HG03521 (cell line): ENCODE measurements at regions not wholly inside any gene's neighbourhood (a gene's known extent, or its start where the extent isn't known, plus 50 kb on each side); places are given as distances from the start of the nearest gene placed in this dataset.
A peak's percentile ranks its signal among the peaks of the same experiment; 100 is the strongest.

ENCODE experiments used
- ATAC-seq: cut with Tn5 transposase; IDR thresholded peaks from one replicate; pipeline ENCODE4 v1.9.1; 2021; ENCODE audit warnings: mild to moderate bottlenecking, moderate library complexity; ENCODE audit not compliant: unreplicated experiment

DNA sequence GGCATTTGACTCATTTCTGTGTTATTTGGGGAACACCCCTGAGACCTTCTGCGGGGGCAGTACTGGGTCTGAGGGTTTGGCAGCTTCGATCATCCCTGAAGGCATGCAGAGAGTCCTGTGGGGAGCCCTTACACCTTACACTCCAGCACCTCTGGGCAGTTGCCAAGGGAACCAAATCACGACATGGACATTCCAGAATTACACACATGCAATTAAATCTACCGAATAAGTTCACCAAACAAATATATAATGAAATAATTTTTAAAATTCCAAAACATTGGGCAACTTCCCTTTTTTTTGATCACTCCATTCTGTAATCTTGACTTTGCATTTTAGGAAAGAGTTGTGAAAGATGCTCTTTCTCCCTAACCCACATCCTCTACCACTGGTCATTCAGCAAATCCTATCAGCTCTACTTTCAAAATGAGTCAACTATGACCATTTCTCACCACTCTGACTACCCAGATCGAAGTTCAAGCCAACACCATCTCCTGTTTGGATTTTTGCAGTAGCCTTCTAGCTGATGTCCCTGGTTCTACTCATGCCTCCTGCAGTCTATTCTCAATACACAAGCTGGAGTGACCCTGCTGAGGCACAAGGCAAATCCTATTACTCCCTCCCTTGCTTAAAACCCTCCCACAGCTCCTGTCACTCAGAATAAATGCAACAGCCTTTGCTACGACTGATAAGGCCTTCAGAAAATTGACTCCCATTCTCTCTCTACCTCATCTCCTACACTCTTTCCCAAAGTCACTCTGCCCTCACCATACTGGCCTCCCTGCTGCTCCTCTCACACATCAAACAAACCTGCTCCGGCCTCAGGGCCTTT lies 533.3 kb downstream of the HACE1 start:
- peak; percentile 68 for ATAC-seq

DNA sequence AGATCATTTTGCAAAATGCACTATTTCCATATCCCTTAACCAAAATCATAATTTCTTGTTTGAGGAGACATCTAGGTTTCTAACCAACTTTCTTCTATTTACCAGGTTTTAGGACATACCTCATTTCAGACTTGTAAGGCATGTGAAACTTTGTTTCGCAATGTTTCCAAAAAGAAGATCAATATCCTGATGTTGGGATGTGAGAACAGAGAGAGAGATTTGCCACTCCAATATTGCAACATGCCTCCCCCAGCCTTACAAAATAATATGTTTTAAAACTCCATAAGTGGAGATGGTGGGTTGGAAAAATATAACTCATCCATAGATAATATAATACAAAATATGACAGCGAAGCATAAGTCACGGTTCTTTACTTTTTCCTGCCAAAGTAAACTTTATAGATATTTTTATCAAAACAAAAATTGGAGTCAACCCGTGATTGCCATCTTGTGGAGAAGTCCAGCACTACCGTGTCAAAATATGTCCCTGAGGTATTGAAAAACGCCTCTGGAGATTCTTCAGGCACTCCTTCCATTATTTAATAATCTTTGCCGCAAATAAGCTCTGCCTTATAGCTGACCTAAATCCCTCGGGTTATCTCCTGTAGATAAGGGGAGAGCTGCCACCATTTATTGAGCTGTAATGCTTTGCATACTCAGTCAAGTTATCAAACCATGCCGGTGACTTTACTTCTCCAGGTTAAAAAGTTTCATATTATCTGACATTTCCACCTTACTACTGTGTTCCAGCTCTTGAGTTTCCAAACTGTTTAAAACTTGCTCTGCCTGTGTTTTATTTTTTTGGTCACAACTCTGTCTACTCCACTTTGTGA lies 534.2 kb downstream of the HACE1 start:
- no peak for ATAC-seq

DNA sequence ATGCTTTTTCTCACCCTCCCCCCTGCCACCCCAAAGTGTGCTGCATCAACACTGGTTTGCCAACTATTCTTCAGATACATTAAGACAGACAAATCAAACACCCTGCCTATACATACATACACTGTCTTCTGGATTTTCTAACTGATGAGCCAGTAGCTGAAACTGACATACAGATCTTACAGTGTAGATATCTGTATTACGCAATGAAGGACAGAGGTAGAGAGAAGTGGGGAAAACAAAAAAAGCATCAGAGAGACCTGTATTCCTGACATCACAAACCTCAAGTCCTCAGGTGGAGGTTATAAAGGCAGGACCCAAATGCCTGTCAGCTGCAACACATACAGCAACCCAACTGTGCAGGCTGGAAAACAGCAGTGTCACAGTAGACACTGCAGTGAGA lies 535.4 kb downstream of the HACE1 start:
- ATAC-seq, result no peak

DNA sequence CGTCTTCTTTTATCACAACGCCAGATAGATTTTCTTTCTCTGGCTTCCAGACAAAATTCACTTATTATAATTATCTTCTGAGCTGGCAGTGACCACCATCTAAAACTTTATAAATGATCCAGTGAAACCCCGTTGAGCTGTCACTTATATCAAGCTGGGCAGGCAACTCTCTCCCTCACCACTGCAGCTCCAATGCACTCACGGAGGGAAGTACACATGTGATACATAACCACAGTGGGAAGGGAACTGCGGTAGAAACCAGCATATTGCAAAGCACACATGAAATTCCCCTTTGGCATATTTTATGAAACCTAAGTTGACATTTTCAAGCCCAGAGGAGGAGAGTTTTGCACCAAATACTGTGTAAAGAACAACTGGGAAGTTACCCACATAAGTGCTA lies 536.9 kb downstream of the HACE1 start:
- no peak for ATAC-seq

DNA sequence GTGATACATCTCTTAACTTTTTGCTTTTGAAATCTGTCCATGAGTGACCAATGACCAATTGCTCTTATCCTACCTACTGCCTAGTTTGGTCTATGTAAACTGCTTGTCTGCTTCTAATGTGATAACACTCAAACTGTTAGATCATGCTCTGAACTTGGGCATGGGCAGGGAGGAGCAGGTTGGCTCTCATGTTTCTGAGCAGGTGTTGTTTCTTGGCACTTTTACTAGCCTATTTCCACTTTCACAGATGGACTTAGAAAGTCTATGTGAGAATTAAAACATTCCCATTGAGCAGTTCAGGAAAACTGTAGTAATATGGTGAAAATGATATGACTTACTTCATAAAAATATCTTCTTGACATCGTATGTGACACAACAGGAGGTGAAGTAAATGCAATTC lies 538.4 kb downstream of the HACE1 start:
- ATAC-seq, result no peak

DNA sequence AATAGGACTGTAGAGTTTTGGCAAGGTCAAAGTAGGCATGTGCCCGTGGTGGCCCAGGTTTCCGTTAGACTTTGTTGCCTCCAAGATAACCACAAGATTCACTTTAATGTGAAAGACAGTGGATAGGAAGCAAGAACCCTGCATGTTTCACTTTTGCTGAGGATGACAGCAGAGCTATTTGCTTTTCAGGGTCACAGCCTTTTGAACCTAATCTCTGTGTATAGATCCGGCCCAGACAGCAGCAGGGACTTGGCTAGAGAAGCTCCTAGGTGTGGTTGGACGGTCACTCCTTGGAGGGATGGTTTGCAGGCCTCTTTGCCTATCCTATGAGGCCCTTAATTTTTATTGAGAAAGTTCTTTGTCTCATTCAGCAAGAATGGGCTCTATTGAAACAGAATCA lies 538.8 kb downstream of the HACE1 start:
- no peak for ATAC-seq

DNA sequence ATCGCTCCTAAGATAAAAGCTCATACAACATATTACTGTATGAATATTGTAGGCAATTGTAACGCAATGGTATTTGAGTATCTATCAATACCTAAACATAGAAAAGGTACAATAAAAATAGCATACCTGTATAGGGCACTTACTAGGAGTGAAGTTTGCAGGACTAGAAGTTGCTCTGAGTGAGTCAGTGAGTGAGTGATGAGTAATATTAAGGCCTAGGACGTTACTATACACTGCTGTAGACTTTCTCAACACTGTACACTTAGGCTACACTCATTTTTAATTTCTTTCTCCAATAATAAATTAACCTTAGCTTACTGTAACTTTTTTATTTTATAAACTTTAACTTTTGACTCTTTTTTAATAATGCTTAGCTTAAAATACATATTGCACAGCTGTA lies 546.9 kb downstream of the HACE1 start:
- ATAC-seq, result no peak

DNA sequence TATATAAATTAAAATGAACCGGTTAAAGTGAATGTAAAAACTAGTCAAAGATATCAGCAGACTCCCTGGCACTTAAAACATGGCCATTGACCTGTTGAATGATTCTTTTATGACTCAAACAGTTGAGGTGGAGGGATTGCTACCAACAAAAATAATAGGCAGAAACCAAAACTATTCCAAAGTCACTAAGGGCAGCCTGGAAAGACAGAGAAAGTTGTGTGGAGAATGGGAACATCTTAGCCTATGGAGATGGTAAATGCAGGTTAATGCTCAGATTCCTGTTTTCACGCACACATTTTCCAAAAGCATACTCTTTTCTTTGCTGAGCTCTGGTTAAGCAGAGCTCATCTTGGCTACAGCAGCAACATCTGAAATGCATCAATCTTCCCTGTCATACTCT lies 553.5 kb downstream of the HACE1 start:
- no peak for ATAC-seq

DNA sequence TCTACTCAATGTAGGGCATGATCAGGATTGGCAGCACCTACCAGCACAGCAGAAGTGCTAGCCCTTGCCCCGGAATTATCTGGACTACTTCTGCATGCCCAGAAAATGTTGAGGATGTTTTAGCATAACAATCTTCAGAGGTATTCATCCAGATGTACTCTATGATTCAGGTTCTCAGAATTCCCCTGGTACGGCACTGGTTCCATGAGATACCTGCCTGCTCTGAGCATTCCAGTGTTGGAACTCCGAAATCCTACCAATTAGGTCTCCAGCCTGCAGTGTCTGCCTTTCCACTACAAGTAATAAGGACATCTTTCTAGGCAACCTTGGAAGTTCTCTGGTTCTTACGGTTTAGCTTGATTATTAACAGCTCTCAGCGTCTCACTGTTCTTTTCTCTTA lies 554.5 kb downstream of the HACE1 start:
- ATAC-seq, result no peak

DNA sequence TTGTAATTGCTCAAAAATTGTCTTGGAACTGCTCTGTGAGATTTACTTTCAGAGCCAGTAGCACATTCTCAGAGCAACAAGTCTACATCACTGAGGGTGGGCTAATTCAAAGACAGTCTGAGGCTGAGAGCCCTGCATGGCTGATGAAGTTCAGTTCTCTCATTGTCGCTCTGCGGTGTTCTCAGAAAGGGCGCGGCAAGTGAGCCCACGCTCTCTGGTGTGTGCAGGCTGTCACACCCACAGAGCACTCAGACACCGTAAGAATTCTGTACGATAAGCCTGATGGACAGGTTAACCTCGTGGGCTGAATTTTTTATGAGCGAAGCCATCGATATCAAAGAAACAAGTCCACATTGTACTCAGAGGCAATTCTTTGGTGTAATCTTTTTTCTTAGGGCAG lies 557.8 kb downstream of the HACE1 start:
- ATAC-seq, result no peak

DNA sequence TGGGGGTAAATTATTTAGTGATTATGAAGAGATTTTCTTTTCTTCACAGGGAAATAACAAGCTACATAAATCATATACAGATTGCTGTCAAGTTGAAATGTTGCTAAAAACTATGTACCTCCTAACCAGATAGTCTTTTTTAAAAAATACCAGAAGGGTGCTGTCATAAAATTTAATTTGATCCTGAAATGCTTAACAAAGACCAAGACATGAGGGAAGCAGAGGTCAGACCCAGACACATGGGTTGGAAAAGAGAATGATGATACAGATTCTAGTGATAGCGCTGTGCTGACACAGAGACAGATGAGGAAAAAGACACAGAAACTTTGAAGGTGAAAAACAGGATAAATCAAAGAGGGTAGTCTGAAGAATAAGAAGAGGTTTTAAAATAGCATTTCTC lies 573.1 kb downstream of the HACE1 start:
- ATAC-seq, result no peak

DNA sequence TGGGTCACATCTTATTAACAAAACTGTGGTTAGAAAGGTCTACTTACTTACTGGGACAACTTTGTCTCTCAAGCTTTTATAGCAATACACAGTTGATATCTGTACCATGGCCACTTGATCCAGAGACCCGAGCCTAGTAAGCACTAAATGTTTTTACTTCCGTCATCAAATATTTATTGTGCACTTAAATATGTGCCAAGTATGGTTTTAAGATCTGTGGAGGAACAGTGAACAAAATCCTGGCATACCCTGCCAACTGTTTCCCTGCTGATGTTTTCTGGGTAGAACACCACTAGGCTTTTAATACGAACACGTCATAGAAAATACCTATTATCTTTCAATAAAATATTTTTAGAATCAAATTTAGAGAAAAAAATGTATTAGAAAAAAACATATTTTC lies 574.8 kb downstream of the HACE1 start:
- no peak for ATAC-seq

DNA sequence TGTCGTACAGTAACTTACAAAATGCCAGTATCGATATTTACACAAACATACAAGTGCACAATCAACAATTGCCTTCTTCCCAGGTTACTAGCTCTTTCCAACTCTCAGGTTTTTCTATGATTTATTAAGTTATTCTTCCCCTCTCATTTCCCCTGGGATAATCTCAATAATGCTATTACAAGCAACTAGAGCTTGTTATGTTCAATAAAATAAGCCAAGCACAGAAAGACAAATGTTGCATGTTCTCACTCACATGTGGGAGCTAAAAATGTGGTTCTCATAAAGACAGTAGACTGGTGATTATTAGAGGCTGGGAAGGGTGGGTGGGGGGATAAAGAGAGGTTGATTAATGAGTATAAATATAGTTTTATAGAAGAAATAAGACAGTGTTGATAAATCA lies 577.1 kb downstream of the HACE1 start:
- no peak for ATAC-seq

DNA sequence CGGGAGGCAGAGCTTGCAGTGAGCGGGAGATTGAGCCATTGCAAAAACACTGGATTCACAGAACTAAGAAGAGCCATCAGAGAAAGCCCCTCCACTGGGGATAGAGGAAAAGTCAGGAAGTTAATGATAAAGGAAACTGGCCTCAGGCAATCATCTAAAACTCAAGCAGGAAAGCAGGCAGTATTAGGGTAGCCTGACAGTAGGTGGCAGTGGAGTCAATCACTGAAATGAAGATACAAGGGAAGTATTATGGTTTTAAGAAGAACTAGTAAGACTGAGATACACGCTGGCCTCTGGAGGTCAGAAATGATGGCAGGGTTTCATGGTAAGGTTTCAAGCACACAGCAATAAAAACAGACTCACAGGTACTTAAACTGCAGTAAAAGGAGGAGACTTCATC lies 578.3 kb downstream of the HACE1 start:
- no peak for ATAC-seq

DNA sequence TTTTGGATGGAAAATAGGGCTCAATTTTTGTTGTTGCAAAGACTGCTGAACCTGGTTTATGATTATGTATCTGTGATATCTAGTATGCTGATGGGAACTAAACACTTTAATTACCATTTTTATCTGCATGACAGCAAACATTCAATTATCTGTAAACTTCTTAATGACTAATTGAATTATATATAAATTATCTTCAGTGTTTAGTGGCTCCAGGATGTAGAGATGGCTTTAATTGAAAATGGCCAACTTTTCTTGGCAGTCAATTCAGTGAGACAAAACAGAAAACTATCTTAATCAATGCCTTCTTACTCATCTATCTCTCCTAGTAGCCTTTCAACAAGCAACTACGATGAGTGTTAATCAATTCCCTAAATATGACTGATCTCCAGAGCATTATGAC lies 591.3 kb downstream of the HACE1 start:
- no peak for ATAC-seq

DNA sequence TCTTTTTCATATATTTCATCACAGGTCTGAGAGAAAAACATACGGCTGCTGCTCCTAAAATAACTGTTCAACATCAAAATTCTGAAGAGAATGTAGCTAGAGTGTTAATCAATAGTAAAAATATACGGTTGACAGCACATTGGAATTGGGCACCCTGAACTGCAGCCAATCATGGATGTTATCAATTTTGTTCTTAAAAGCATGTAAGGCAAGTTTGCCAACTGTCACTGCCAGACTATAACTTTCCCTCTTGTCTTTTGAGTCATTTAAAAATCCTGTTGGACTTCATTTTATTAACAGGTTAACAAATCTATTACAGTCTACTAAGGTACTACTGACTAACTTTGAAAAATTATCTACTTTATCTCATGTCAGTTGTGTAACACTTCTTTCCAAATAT lies 592.8 kb downstream of the HACE1 start:
- no peak for ATAC-seq

DNA sequence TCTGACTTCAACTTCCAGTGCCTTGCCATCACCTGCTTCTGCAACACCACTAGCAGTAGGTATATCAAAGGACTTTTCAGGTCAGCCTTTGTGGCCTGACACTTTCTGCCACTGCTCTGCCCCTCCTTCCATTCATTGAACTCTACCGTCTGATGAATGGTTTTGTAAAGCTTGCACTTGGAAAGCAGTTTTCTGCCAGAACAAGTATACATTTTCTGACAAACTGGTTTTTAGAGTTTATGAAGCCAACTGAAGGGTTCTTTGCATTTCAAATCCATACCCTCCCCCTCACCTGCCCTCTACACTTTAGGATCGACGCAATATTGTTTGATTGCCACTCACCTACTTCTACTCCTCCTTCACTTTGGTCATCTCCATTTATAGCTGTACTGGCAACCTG lies 603.1 kb downstream of the HACE1 start:
- no peak for ATAC-seq

DNA sequence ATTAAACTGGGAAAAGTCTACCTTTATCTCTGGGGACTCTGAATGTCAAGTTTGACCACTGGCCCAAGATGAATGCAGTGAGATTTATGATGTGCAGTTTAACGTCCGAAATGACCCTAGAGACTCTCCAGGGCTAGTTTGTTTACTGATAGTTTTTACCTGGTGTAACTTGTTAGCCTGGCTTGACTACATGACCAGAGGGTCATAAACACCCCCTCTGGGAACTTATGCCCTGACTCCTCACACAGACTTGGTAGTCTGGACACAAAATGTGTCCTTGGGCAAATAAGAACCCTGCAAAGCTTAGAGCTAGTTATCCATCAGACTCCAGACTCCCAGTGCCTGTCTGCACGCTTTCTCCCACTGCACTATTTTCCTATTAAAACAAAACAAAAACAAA lies 606.5 kb downstream of the HACE1 start:
- no peak for ATAC-seq

DNA sequence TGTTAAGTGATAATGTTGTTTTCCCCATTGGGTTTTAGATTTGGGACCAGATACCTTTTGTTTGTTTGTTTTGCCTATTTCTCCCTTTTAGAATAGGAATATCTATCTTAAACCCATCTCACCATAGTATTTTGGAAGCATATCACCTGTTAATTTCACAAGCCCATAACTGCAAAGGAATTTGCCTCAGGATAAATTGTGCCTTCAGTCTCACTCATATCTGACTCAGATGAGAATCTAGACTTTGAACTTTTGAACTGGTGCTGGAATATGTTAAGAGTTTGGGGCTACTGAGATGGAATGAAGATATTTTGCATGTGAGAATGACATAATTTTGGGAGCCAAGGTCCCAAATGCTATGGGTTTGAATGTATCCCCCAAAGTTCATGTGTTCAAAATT lies 607.4 kb downstream of the HACE1 start:
- ATAC-seq, result no peak

DNA sequence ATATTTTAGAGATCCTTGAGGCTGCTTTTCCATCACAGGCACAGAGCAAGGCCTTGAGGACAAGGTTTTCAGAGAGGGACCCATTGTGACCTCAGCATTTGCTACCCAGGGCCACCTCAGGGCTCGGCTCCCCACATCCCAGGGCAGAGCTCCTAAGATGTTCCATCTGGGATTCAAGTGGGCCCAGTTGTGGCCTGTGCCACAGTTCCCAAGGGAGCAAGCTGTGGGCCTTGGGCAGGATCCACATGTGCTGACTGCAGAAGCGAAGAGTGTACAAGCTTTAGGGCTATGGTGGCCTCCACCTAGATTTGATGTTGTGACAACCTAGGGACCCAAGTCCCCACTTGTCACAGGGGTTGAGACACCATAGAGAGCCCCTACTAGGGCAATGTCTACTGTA lies 608.1 kb downstream of the HACE1 start:
- ATAC-seq, result no peak

DNA sequence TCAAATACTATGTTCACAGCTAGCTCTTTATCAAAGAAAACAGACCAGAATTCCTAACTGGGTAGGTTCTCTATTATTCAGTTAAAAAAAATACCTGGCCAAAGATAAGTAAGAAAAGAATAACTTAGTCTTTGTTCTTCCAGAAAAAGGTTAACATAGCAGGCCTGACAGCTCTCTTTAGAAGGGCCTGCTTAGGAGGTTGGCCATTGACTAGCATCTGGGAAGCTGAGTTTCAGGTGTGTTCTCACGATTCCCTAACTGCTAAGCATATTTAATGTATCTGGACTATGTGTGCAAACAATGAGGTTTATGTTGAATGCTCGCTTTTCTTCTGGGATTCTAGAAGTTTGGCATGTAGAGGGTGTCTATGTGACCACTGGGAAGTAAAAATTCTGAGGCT lies 618.9 kb downstream of the HACE1 start:
- ATAC-seq, result no peak

DNA sequence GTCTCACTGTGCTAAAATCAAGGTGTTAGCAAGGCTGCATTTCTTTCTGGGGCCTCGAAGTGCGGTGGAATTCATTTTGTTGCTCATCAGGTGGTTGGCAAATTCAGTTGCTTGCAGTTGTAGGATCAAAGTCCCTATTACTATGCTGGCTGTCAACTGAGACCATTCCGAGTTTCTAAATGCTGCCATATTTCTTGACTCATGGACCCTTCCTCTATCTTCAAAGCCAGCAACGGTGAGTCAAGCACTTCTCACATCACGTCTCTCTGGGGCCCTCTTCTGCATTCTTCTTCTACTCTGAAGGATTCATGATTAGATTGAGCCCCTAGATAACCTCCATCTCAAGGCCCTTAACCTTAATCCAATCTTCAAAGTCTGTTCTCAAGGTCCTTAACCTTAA lies 619.7 kb downstream of the HACE1 start:
- no peak for ATAC-seq
